GM12892 (cell line): ENCODE measurements at regions not wholly inside any gene's neighbourhood (a gene's known extent, or its start where the extent isn't known, plus 50 kb on each side); places are given as distances from the start of the nearest gene placed in this dataset.

Source experiments
- POLR2A ChIP-seq: IDR thresholded peaks from 2 replicates; pipeline ENCODE4 v1.6.1; 2011; ENCODE audit warnings: low read depth, low read length, control low read depth
- POLR2AphosphoS5 ChIP-seq: IDR thresholded peaks from 2 replicates; pipeline ENCODE4 v1.6.1; 2011; ENCODE audit warnings: low read depth, low read length, control low read depth

- TF ChIP-seq POLR2A (no peak), POLR2AphosphoS5 (no peak)
These were observed 81.7 kb upstream of the PRNP start for GRCh38 chr20:4604580-4604979.
